GM21515 (cell line): ENCODE measurements at regions not wholly inside any gene's neighbourhood (a gene's known extent, or its start where the extent isn't known, plus 50 kb on each side); places are given as distances from the start of the nearest gene placed in this dataset.
"Not testable (repeated sequence)": the region's sequence is repeated elsewhere in the genome, so short reads cannot be mapped to it uniquely, and the experiment has no call there.

Source experiments
- ATAC-seq: cut with Tn5 transposase; IDR thresholded peaks from one replicate; pipeline ENCODE4 v1.9.1; 2021; ENCODE audit not compliant: unreplicated experiment

DNA sequence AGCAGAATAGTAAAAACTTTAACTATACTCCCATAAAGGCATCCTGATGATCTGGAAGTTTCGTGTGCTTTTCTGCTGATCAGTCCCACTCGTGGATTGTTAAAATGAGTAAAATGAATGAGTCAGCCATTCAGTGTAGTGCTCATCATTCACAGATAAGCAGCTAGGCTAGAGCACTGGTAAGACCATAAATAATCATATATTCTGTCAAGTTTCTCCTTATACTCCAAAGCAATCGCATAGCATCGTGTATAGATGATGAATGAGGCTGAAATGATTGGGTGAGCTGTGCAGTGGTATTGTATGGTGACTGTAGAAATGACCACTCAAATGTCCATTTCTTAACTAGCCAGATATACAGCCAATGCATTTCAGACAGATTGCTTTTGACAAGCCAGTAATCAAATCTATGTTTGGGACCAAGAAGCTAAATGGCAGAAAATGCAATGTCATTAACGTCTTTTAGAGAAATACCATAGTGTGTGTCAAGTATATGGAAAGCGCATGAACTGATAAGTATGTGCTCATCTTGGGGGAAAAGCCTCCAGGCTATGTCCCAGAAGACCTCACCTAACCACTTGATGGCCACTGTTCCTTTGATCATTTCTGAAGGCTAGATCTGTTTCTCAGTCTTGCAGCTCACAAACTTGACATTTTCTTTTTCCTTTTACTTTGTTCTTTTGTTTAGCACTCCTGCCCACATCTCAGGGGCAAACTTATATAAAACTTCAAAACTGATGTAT is 227.2 kb upstream of the FAM3C start:
- no peak for ATAC-seq

DNA sequence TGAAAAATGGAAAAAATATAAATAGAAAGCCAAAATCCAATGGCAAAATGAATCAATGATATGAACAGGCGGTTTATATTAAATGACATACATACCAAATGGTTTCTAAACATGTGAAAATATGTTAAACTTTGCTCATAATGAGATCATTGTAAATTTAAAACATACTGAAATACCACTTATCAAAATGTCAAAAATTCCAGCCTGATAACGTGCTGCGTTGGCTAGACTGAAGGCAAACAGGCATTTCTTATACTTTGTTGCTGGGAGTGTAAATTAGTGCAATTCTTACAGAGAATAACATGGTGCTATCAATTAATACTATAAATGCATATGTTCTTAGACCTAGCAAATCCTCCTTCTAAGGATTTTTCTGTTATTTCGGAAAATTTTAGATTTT is 225.8 kb upstream of the FAM3C start:
- ATAC-seq = no peak

DNA sequence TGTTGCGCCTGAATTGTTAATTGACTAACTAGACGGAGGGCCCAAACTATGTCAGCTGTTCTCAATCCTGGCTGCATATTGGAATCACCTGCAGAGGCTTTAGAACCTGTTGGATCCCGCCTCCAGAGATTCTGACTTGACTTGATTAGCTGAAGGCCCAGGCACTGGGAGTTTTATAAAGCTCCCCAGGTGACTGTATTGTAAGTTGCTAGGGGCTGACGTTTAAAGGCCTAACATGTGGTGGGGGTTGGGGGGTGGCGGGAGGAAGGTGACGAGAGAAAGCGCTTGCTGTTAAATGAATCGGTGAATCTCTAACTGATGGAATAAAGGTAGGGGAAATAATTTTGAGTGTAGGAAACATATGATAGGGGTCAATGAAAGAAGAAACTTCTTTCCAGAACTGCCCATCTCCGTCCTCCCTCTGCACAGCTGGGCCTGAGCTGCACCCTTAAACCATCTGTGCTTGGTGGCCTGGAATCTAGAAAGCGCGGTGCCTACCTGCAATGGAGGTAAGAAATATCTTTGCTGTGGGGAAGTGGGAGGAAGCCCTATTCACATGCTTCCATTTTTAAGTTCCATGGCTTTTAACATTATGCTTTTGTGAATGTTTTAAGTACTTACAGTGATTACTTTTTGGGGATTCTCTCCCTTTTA is 225.0 kb upstream of the FAM3C start:
- ATAC-seq = no peak

DNA sequence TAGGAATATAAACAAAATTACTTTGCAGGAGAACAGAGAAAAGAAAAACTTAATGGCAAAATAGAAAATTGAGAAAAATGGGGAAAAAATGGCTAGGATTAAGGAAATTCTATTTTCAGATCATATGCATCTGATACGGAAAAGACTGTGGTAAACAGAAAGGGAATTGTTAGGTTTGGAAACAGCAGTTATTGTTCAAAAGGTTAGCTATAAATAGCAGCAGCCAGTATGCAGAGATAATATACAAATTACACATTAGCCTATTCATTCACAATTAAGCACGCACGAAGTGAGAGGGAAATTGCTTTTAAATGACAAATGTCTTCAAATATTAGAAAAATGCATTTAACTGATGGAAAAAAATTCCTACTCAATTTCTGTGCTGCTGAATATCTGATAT is 224.1 kb upstream of the FAM3C start:
- ATAC-seq = no peak

DNA sequence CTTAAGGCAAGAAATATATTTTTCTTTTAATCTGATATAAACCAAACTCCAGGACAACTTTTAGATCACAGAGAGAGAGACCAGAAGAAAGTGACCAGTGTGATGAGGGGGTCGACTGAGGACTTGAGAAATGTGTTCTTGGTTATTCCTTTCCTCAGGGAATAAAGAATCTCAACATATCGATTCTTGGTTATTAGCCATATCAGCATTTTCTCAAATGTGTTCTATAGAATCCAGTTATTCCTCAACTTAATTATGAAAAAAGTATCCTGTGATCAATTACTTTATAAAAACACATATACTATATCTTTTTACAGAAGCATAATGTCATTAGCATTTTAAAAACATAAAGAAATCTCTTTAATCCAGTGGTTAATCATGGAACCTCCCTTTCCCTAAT is 222.1 kb upstream of the FAM3C start:
- ATAC-seq = no peak

DNA sequence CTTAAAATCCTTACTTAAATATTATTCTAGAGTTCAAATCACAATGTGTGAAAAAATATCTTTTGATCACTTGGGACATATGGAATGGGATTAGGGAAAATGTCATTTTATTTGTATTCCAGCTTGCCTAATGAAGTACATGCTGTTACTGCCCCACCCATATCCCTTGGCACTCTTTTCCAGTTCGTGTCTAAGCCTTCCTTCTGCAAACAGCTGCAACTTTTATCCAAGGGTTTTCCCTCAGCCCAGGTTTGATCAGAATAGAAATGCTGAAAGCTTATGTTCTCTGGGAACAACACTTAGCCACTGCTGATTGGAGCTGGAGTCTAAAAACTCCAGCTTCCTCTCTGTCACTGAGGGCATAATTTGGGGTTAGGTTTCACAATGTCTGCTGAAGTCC is 214.1 kb upstream of the FAM3C start:
- no peak for ATAC-seq

DNA sequence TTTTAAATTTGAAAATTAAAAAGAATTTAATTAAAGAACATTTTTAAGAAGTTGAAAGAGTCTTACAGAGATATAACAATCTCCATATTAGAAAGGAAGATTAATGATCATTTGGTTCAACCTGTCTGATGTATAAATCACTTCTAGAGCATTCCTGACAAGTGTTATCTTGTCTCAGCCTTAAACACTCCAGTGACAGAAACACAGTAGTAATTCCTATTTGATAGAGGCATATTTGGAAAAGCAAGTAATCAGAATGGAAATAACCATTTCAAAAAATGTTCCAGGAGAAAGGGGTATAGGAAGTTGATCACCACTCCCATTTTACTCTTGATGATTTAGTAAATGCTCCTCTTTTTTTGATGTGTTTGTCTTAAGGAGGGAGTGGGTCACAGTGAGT is 213.1 kb upstream of the FAM3C start:
- ATAC-seq = no peak

DNA sequence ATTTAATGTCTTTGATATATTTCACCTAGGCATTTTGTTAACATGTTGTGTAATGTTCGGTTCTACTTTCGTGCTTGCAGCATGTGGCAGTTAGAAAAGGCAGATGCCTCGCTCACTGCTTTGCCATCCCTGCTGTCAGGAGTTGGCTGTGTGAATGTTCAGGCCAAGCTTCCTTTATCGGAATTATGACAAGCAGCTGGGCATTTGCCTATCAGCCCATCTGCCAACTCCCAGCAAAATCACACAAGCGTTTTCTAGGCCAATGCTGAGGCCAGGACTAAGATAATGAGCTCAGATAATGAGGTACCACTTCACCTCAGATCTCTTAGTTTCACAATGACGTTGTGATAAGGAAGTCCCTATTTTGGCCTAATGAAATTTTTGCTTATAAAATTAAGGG is 212.7 kb upstream of the FAM3C start:
- no peak for ATAC-seq

DNA sequence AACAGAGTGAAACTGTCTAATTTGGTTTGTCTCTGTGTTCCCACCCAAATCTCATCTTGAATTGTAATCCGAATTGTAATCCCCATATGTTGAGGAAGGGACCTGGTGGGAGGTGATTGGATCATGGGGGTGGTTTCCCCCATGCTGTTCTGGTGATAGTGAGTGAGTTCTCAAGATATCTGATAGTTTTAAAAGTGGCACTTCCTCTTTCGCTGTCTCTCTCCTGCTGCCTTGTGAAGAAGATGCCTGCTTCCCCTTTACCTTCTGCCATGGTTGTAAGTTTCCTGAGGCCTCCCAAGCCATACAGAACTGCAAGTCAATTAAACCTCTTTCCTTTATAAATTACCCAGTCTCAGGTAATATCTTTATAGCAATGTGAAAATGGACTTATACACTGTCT is 212.1 kb upstream of the FAM3C start:
- ATAC-seq = not testable (repeated sequence)

DNA sequence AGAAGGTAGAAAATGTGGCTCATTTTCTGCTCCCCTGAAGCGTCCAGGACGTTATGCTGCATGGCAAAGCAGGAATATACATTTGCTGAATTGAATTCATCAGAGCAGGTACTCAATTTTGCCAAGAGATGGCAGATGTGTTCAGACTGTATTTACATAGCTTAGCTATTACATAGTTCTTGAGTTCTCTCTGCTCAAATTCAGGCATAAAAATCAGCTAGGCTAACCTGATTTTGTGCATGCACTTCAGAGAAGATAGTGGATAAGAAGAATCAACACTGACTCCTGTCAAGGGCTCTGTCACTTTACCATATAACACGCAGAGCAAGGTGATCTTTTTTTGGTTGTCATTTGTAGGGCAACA is 209.2 kb upstream of the FAM3C start:
- no peak for ATAC-seq

DNA sequence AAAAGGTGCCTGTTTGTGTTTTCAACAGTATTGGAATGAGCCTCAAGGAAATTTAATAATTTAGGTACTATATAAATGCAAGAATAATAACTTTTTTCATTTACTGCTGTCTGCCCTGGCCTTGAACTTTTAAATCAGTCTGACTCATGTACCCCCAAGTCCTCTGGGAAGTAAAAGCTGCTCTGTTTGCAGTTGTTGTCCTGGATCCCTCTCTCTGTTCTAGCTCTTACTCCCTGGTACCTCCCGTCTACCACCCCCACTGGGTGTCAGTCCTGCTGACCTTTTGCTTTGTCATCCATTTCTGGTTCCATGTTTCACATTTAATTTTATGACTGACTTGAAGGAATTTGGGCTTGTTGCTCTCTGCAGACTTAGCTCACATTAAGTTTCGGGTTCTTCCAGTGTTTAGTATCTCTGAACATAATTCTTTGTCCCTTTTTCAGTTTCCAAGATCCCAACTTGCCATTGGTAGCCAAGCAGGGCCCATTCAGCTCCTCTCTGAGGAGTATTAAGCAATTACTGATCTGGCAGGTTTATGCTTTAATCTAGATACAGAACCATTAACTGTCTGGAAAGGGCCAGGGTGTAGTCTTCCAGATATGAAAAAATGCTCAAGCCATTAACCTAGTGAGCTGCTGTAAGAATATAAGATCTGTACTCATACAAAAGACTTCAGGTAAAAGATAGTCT is 208.7 kb upstream of the FAM3C start:
- ATAC-seq = no peak

DNA sequence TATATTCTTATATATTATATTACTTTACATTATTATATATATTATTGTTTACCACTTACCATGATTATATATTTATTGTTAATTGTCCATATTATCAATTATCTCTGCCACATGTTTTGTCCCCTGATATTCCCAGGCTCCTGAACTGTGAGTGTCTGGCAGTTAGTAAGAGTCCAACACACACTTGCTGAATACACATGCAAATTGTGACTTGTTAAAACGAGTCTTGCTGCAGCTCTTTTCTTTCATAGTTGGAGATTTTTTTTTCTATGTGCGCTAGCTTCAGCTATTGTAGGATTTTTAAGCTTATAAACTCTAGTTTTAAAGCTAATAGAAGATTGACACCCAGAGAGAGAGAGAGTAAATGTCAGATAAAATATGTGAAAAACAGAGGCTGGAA is 207.8 kb upstream of the FAM3C start:
- no peak for ATAC-seq

DNA sequence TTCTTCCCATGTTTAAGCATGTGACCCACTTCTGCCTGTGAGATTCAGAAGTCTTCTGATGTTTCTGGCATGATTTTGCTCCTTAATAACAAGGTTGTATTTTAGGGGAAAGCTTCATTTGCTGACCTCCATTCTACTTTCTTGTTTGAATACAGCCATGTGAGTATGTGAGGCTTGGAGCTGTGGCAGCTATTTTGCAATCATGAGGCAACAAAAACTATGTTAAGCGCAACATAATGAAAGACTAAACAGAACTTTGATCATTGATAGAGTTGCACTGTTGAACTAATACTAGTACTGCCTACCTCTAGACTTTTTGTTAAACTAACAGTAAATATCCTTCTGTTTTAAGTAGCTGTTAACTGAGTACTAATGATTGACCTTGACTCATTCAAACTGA is 203.8 kb upstream of the FAM3C start:
- no peak for ATAC-seq

DNA sequence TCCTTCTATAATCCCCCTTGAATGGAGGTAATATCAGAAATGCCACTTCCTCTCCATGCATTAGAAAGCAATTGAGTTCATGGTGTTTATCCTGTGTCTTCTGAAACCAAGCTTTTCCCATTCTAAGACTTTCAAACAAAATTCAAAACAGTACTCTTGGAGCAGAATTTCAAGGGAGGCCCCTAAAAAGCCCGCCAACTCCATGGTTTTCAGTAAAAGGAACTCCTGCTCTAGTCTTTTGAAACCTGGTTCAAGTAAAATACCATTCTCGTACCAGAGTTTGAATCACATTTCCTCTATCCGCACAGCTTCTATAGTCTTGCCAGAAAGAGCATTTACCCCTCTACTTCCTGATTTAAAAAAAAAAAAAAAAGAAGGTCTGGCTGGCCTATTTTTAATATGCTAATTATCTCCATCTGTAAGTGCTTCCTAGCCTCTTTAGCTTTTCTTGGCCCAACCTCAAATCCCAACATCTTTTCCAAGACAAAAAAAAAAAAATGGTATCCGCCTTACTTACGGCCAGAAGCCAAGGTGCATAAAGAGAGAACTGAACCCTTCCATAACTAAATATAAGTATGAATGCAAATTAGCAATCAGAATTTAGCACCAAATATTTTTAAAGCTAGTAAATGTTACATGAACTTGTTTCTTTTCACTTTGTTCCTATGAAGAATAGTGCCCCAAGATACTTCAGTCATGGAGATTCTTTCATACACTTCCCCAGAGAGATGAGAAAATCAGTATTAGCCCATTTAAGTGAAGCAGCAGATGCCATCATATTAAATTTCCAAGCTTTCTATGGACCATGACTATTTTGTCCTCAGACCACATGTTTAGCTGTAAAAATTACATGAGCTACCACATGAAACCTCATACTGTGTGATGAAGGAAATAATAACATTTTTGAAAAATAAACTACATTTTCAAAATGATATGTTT is 199.9 kb upstream of the FAM3C start:
- ATAC-seq = no peak

DNA sequence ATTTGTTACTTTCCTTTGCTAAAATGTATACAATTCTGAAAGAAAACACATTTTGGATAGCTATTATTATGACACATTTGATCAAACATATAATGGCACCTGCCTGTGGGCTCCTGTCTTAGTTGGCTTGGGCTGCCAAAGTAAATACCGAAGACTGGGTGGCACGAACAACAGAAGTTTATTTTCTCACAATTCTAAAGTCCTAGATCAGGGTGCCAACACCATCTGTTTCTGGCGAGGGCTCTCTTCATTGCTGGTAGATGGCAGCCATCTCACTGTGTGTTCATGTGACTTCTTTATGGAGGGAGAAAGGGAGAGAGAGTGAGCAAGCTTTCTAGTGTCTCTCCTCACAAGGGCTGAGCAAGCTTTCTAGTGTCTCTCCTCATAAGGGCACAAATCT is 195.8 kb upstream of the FAM3C start:
- no peak for ATAC-seq

DNA sequence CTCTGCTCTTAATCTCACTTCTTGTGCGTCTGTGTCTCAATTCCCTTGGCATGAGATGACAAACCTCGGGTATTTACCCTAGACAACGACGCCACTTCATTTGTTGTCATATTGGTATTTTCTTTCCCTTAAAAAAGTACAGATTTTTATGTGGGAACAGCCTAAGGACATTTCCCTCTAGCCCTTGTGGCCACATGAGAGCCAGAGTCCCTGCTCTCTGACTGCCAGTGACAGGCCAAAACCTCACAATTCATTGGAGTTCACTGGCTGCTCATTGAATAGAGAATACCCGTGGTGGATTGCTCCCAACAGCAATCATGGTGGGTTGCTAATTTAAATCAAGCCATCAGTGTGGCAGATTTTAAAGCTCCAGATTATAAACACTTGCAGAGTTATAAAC is 191.3 kb upstream of the FAM3C start:
- no peak for ATAC-seq

DNA sequence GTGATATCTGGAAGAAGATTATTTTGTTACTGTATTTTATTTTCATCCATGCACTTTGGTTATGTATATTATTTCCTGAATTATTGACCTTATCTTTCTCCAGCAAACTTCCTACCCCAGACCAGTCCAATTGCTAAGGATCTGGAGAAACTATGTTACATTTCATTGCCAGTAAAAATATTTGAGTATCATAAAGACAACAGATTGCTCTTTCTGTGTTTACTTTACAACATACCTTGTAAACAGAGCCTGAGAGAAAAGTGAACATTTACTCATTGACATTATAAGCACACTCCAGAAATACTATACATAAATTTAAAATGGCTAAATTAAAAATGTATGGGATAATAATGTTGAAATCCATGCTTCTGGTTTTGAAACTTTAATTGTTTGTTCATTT is 186.2 kb upstream of the FAM3C start:
- ATAC-seq = no peak

DNA sequence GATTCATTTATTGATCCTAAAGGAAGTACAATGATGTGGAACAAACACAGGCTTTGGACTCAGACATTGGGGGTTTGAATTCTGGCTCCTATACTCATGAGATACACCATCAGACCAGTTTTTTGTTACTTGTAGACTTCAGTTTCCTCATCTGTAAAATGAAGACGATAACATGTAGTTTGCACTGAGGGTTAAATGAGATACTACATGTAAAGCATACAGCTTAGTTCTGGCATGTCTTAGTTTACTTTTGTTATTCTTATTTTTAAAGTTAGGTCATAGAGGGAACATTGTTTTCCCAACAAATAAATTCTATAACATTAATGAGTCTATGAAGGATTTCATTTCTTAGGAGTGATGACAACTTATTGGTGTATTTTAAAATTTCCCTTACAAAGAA is 183.5 kb upstream of the FAM3C start:
- no peak for ATAC-seq

DNA sequence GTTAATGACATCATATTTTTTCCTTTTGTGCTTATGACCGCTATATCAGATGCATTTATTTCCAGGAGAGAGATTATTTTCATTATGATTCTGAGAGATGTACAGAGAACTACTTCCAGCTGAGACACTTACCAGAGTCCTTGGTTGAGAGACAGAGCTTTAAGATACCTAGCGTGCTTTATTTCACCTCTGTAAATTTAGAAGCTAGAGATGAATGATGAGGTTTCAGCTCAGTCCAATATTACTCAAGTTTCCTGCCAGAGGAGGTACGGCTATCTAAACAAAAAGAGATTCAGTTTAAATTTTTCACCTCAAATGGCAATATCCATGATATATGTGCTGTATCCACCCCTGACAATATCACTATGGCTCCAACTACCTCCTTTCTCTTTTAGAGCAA is 182.6 kb upstream of the FAM3C start:
- no peak for ATAC-seq

DNA sequence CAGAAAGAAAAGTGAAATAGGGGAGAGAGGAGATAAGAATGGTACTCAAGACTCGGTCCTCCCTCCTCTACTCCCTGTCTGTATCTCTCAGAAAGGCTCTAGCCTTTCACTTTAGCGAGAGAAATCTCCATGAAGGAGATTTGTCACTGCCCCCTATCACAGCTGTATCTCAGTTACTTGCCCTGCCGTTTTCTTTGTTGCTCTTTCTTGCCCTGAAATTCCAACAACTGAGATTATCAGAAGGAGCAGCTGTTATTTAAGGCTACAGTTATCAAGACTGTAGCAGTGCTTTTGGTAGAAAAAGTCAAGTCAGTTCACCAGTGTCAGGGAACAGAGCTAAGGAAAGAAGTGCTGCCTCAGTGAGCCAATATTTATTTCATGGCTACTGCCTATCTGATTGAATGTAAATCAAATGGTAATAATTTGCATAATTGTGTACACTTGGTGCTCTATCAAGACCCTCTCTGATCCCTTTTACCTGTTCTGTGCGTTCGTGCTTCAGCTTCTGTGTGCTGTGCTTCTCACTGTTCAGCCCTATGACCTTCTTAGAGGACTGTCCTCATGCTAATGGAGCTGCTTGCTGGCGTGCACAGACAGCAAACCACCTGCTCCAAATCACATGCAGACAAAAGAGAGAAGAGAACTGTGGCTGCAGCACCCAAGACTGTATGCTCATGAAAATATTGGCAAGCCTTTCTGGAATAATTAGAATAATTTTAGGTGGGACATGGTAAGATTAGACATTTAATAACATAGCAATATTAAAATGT is 180.2 kb upstream of the FAM3C start:
- ATAC-seq = no peak
